ENCODE measurements at regions not wholly inside any gene's neighbourhood (a gene's known extent, or its start where the extent isn't known, plus 50 kb on each side); places are given as distances from the start of the nearest gene placed in this dataset.

GRCh38 chr3:95789111-95789510 is 1025.3 kb upstream of the EPHA6 start:
- no peak for TF ChIP-seq CTCF (IDR thresholded peaks at IDR 0.05)
- no peak for TF ChIP-seq POLR2A (IDR thresholded peaks at IDR 0.05)
- no peak for TF ChIP-seq POLR2AphosphoS5 (IDR thresholded peaks at IDR 0.05)
- no peak for TF ChIP-seq EP300 (IDR thresholded peaks at IDR 0.05; ENCODE audit: low read depth)

All from transverse colon (tissue), 4 donors.